H1 (cell line): ENCODE measurements at regions not wholly inside any gene's neighbourhood (a gene's known extent, or its start where the extent isn't known, plus 50 kb on each side); places are given as distances from the start of the nearest gene placed in this dataset.
A peak's percentile ranks its signal among the peaks of the same experiment; 100 is the strongest.

ENCODE experiments used
- CTCF ChIA-PET: fragments of 300-600 bp; sonication (Branson Sonifier 250); formaldehyde crosslinking; loops from one replicate; lab custom pipeline; 2021; ENCODE audit not compliant: partially characterized antibody; lab: Charles Lee
- POLR2A ChIA-PET: fragments of 300-600 bp; sonication (Branson Sonifier 250); formaldehyde crosslinking; loops from one replicate; lab custom pipeline; 2021; ENCODE audit warnings: inconsistent platforms; ENCODE audit not compliant: partially characterized antibody; lab: Charles Lee
- DNase-seq, 2 experiments: peaks; one replicate each; pipeline versions ENCODE4 v3.0.0 to v3.0.0-alpha.2; 2010 to 2022; ENCODE audit warnings: low spot score in 2 of 2, low read depth in 1 of 2, mixed read lengths in 1 of 2
- FAIRE-seq: peaks from 2 replicates; lab custom pipeline; 2011; peaks lifted over from hg19 to GRCh38; lab: Jason Lieb, UNC
- H2AFZ ChIP-seq: 2 replicates; pipeline ENCODE4 v1.8.1; 2012; ENCODE audit warnings: low read length, inconsistent platforms
- H2AK5ac ChIP-seq: 2 replicates; pipeline ENCODE4 v1.6.1; 2013; ENCODE audit warnings: low read depth, low read length
- H2BK120ac ChIP-seq: replicated peaks from 2 replicates; pipeline ENCODE3; 2013; ENCODE audit warnings: low read depth, low read length, inconsistent platforms
- H2BK12ac ChIP-seq: 2 replicates; pipeline ENCODE4 v1.6.1; 2013; ENCODE audit warnings: low read depth, low read length
- H2BK15ac ChIP-seq: 2 replicates; pipeline ENCODE4 v1.6.1; 2013; ENCODE audit warnings: low read length
- H2BK20ac ChIP-seq: 2 replicates; pipeline ENCODE4 v1.6.1; 2013; ENCODE audit warnings: low read length
- H2BK5ac ChIP-seq: 2 replicates; pipeline ENCODE4 v1.6.1; 2013; ENCODE audit warnings: low read depth, low read length
- H3K14ac ChIP-seq: 2 replicates; pipeline ENCODE4 v1.6.1; 2013; ENCODE audit warnings: inconsistent platforms; ENCODE audit not compliant: insufficient read length
- H3K18ac ChIP-seq: 2 replicates; pipeline ENCODE4 v1.6.1; 2013; ENCODE audit warnings: low read length; ENCODE audit errors: extremely low read depth
- H3K23ac ChIP-seq: 2 replicates; pipeline ENCODE4 v1.6.1; 2013; ENCODE audit warnings: inconsistent platforms; ENCODE audit not compliant: insufficient read length
- H3K23me2 ChIP-seq: 2 replicates; pipeline ENCODE4 v1.6.1; 2013; ENCODE audit warnings: low read depth, low read length
- H3K27ac ChIP-seq: 2 replicates; pipeline ENCODE4 v1.6.1; 2011; ENCODE audit warnings: low read depth, low read length, inconsistent platforms
- H3K27me3 ChIP-seq, 4 experiments: replicated peaks in 1 of 4; 1 replicate in 1 of 4; 2 replicates in 3 of 4; pipeline versions ENCODE4 v1.6.1 to v1.8.1; 2011 to 2013; ENCODE audit warnings: low read length in 3 of 4, mild to moderate bottlenecking in 3 of 4, inconsistent platforms in 2 of 4, mixed read lengths in 2 of 4, moderate library complexity in 1 of 4; ENCODE audit not compliant: control insufficient read depth in 3 of 4, insufficient read depth in 3 of 4; ENCODE audit errors: extremely low read depth in 1 of 4
- H3K36me3 ChIP-seq, 4 experiments: 2 replicates each; pipeline versions ENCODE4 v1.6.1 to v1.8.1; 2011 to 2013; ENCODE audit warnings: mild to moderate bottlenecking in 4 of 4, low read length in 3 of 4, moderate library complexity in 2 of 4, control low read depth in 1 of 4, inconsistent platforms in 1 of 4; ENCODE audit not compliant: insufficient read depth in 4 of 4, control insufficient read depth in 2 of 4
- H3K4ac ChIP-seq: replicated peaks from 2 replicates; pipeline ENCODE3; 2013; ENCODE audit warnings: low read length, low read depth, mixed read lengths, inconsistent platforms; ENCODE audit not compliant: insufficient read length
- H3K4me1 ChIP-seq, 4 experiments: replicated peaks in 1 of 4; 1 replicate in 1 of 4; 2 replicates in 3 of 4; pipeline versions ENCODE4 v1.6.1 to v1.8.1; 2011 to 2013; ENCODE audit warnings: low read length in 3 of 4, inconsistent platforms in 2 of 4, mixed read lengths in 1 of 4; ENCODE audit not compliant: insufficient read depth in 4 of 4, control insufficient read depth in 3 of 4
- H3K4me2 ChIP-seq, 2 experiments: 2 replicates each; pipeline versions ENCODE4 v1.6.1 to v1.8.1; 2011 to 2013; ENCODE audit warnings: low read depth in 2 of 2, low read length in 2 of 2, control low read depth in 1 of 2, inconsistent platforms in 1 of 2, mild to moderate bottlenecking in 1 of 2; ENCODE audit not compliant: insufficient read depth in 1 of 2
- H3K4me3 ChIP-seq, 4 experiments: fragments of 200-600, 300-600 bp in 1 of 4; sonication (generic), shearing (Covaris generic), sonication (Bioruptor Twin) in 1 of 4; 2 replicates each; pipeline versions ENCODE4 v1.5.1 to v1.8.1; 2011 to 2016; ENCODE audit warnings: low read length in 4 of 4, low read depth in 3 of 4, control low read depth in 2 of 4, inconsistent platforms in 2 of 4, mild to moderate bottlenecking in 2 of 4, mixed read lengths in 1 of 4, moderate library complexity in 1 of 4; ENCODE audit not compliant: insufficient read depth in 2 of 4; ENCODE audit errors: extremely low read depth in 1 of 4
- H3K56ac ChIP-seq: replicated peaks from 2 replicates; pipeline ENCODE3; 2013; ENCODE audit warnings: low read depth, mild to moderate bottlenecking, mixed read lengths, low read length, inconsistent platforms; ENCODE audit not compliant: insufficient read length
- H3K79me1 ChIP-seq: 2 replicates; pipeline ENCODE4 v1.6.1; 2013; ENCODE audit warnings: low read depth, low read length, control low read depth
- H3K79me2 ChIP-seq, 2 experiments: 2 replicates each; pipeline versions ENCODE4 v1.6.1 to v1.8.1; 2012 to 2013; ENCODE audit warnings: low read length in 2 of 2, mild to moderate bottlenecking in 2 of 2, inconsistent platforms in 1 of 2; ENCODE audit not compliant: insufficient read depth in 2 of 2, control insufficient read depth in 1 of 2
- H3K9ac ChIP-seq, 4 experiments: replicated peaks in 1 of 4; 1 replicate in 1 of 4; 2 replicates in 3 of 4; pipeline versions ENCODE4 v1.6.1 to v1.8.1; 2011 to 2013; ENCODE audit warnings: low read depth in 3 of 4, low read length in 3 of 4, control low read depth in 2 of 4, mild to moderate bottlenecking in 2 of 4, moderate library complexity in 2 of 4, inconsistent platforms in 1 of 4; ENCODE audit errors: extremely low read depth in 1 of 4
- H3K9me3 ChIP-seq, 2 experiments: 2 replicates each; pipeline versions ENCODE4 v1.6.1 to v1.8.1; 2012 to 2013; ENCODE audit warnings: mild to moderate bottlenecking in 2 of 2, moderate library complexity in 2 of 2, control low read depth in 1 of 2, inconsistent platforms in 1 of 2, low read depth in 1 of 2, low read length in 1 of 2, mixed read lengths in 1 of 2; ENCODE audit not compliant: insufficient read depth in 2 of 2
- H4K20me1 ChIP-seq, 2 experiments: replicated peaks in 1 of 2; 2 replicates each; pipeline versions ENCODE3 to v1.8.1; 2011 to 2013; ENCODE audit warnings: inconsistent platforms in 2 of 2, low read length in 2 of 2, mild to moderate bottlenecking in 1 of 2; ENCODE audit not compliant: insufficient read depth in 2 of 2, control insufficient read depth in 1 of 2
- H4K5ac ChIP-seq: 2 replicates; pipeline ENCODE4 v1.6.1; 2013; ENCODE audit warnings: low read length, low read depth, mixed read lengths, inconsistent platforms; ENCODE audit not compliant: insufficient read length
- H4K8ac ChIP-seq: 2 replicates; pipeline ENCODE4 v1.8.0; 2013; ENCODE audit warnings: mild to moderate bottlenecking, moderate library complexity, low read length, inconsistent platforms; ENCODE audit not compliant: insufficient read depth; ENCODE audit errors: extremely low read depth
- H4K91ac ChIP-seq: replicated peaks from 2 replicates; pipeline ENCODE3; 2013; ENCODE audit warnings: low read length, mixed read lengths, inconsistent platforms; ENCODE audit not compliant: insufficient read length
- BCL11A ChIP-seq, 2 experiments: IDR thresholded peaks; one replicate each; pipeline ENCODE4 v1.6.1; 2011; ENCODE audit warnings: low read depth in 2 of 2, low read length in 2 of 2, mild to moderate bottlenecking in 2 of 2
- CBX8 ChIP-seq: fragments of 300-800, 300-1000 bp; sonication (generic); IDR thresholded peaks from 2 replicates; pipeline ENCODE4 v1.7.1; 2016; ENCODE audit warnings: low read depth, low read length, borderline replicate concordance
- HDAC2 ChIP-seq, 2 experiments: fragments of 300-600 bp in 1 of 2; sonication (generic) in 1 of 2; IDR thresholded peaks; 2 replicates each; pipeline ENCODE4 v1.6.1; 2011 to 2012; ENCODE audit warnings: low read depth in 2 of 2, low read length in 2 of 2, mild to moderate bottlenecking in 2 of 2, moderate library complexity in 2 of 2, borderline replicate concordance in 1 of 2, inconsistent platforms in 1 of 2
- POLR2AphosphoS5 ChIP-seq: IDR thresholded peaks from 2 replicates; pipeline ENCODE4 v1.6.1; 2011; ENCODE audit warnings: low read depth, low read length
- RAD21 ChIP-seq, 2 experiments: IDR thresholded peaks in 1 of 2; conservative IDR thresholded peaks in 1 of 2; 2 replicates each; pipeline ENCODE4 v1.6.1; 2011; ENCODE audit warnings: low read depth in 2 of 2, low read length in 2 of 2, improper control_type of control experiment in 1 of 2, inconsistent platforms in 1 of 2, mild to moderate bottlenecking in 1 of 2, moderate library complexity in 1 of 2
- SIX5 ChIP-seq: IDR thresholded peaks from 2 replicates; pipeline ENCODE4 v1.6.1; 2011; ENCODE audit warnings: mild to moderate bottlenecking, low read depth, low read length
- TAF7 ChIP-seq: optimal IDR thresholded peaks from 2 replicates; pipeline ENCODE3; 2011; ENCODE audit warnings: low read depth, mild to moderate bottlenecking, inconsistent platforms, low read length, moderate library complexity, borderline replicate concordance
- TBP ChIP-seq: IDR thresholded peaks from 2 replicates; pipeline ENCODE4 v1.6.1; 2011; ENCODE audit warnings: low read depth, low read length, improper control_type of control experiment
- YY1 ChIP-seq: IDR thresholded peaks from 2 replicates; pipeline ENCODE4 v1.6.1; 2011; ENCODE audit warnings: low read depth, mild to moderate bottlenecking, low read length
- whole genome bisulfite sequencing, 2 experiments: shearing (Covaris generic) in 1 of 2; methylation state at CpG; one replicate each; pipeline versions ENCODE4 v1.1.6 to v1.1.7; 2013 to 2015; ENCODE audit warnings: low lambda C conversion rate in 2 of 2, mixed read lengths in 2 of 2, inconsistent platforms in 1 of 2, low coverage in 1 of 2, missing lambda C conversion rate in 1 of 2; ENCODE audit not compliant: insufficient replicate concordance in 2 of 2, insufficient coverage in 1 of 2, insufficient read length in 1 of 2; ENCODE audit errors: extremely low coverage in 1 of 2, missing lambda C conversion rate in 1 of 2; 5-methylcytosine and 5-hydroxymethylcytosine counted together
- TF ChIP-seq, protein P1 (sequence below), 3 experiments: IDR thresholded peaks; 1 replicate in 2 of 3; 2 replicates in 1 of 3; pipeline versions ENCODE4 v1.5.1 to v1.6.1; 2011; ENCODE audit warnings: low read length in 3 of 3, mild to moderate bottlenecking in 3 of 3, inconsistent platforms in 2 of 3, low read depth in 1 of 3, moderate library complexity in 1 of 3; ENCODE audit not compliant: insufficient read depth in 1 of 3; ENCODE audit errors: control extremely low read depth in 1 of 3

DNA sequence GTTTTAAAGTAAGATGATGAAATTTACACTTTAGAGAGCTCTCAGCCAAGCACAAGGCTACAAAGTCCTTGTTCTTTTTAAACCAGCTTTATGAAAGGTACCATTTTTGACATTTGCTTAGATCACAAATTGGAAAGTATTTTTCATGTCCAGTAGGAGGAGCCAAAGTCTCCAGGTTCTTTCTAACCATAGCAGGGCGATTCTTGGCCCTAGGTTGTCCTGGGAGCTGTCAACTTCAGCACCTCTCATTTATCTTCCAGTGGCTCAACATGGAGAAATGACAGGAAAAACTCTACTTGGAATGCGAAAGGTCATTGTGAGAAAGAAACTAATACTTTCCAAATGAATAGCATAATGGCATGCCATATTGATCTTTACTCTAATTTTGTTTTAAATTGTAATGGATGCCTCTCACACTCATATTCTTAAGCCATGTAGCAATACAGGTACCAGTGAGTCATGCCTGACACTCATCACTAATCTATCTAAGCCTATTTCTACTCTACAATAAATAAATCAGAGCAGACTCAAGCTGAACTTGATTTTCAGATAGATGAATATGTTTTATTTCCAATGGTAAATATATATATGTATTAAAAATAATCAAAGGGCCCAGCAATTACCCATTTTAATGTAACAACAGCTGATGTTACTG, 919.1 kb upstream of the EEF2KMT start:
- H3K27me3 ChIP-seq = peaks cover 20 to 40% (median 36%) of the 10 kb centered on the region in 4 experiments
- no peak overlapping the region for H3K4ac ChIP-seq
- H3K18ac ChIP-seq = no peak overlapping the region
- H4K91ac ChIP-seq = no peak overlapping the region
- H4K5ac ChIP-seq = no peak overlapping the region
- H2BK20ac ChIP-seq = no peak overlapping the region
- no peak overlapping the region for H2AFZ ChIP-seq
- no peak overlapping the region for H3K4me2 ChIP-seq
- no peak overlapping the region for H2BK12ac ChIP-seq
- no peaks in the 10 kb centered on the region for H3K79me2 ChIP-seq
- H4K8ac ChIP-seq = no peak overlapping the region
- H3K9ac ChIP-seq = no peak overlapping the region
- no peak overlapping the region for H2BK5ac ChIP-seq
- H2BK15ac ChIP-seq = no peak overlapping the region
- no peaks in the 10 kb centered on the region for H4K20me1 ChIP-seq
- H3K23me2 ChIP-seq = peaks cover 18% of the 10 kb centered on the region; the same call in 1 of the 2 replicates
- ChIA-PET POLR2A (no interaction called here), CTCF (interaction anchor here (0.7 to 3.0 kb wide), 46 partner anchors 8 to 627 kb away, joined by 3 to 18 read pairs (median 4); no protein-coding TSS in a partner anchor)
- H3K9me3 ChIP-seq = no peaks in the 10 kb centered on the region
- no peaks in the 10 kb centered on the region for H3K36me3 ChIP-seq
- H2AK5ac ChIP-seq = no peak overlapping the region
- H3K56ac ChIP-seq = no peak overlapping the region
- no peak overlapping the region for H3K27ac ChIP-seq
- H3K23ac ChIP-seq = no peak overlapping the region
- DNase-seq (no peak), FAIRE-seq (peak; percentile 98)
- peaks cover 0 to 4% (median under 1%) of the 10 kb centered on the region in 4 experiments; a peak in 3 of 7 replicates for H3K4me1 ChIP-seq
- H3K14ac ChIP-seq = no peak overlapping the region
- 24% methylated on average over 2 of the region's 2 CpGs; no CpG with 5 or more reads in 1 of the 2 experiments for WGBS, 2 experiments
- no peak overlapping the region for H2BK120ac ChIP-seq
- no peak overlapping the region for H3K4me3 ChIP-seq
- no peaks in the 10 kb centered on the region for H3K79me1 ChIP-seq
- TF ChIP-seq SIX5 (no peak), YY1 (0 out of 2 replicates have a peak, but pooled peaks have one; percentile 19), HDAC2 (IDR thresholded peaks at IDR 0.05; ENCODE audit: borderline replicate concordance in 1 of 2, low read depth in 2 of 2, low read length in 2 of 2) (0 out of 4 replicates have a peak, but pooled peaks of 1 of the 2 experiments have one; percentile 51), POLR2AphosphoS5 (no peak), TAF7 (no peak), CBX8 (no peak), TBP (no peak), BCL11A (IDR thresholded peaks at IDR 0.05; ENCODE audit: low read depth in 2 of 2, low read length in 2 of 2) (no peak), RAD21 (IDR thresholded peaks at IDR 0.05 in 1 of 2, conservative IDR thresholded peaks at IDR 0.05 in 1 of 2; ENCODE audit: low read depth in 2 of 2, low read length in 2 of 2) (peak; percentile 77 to 85)
- TF ChIP-seq, protein P1, sequence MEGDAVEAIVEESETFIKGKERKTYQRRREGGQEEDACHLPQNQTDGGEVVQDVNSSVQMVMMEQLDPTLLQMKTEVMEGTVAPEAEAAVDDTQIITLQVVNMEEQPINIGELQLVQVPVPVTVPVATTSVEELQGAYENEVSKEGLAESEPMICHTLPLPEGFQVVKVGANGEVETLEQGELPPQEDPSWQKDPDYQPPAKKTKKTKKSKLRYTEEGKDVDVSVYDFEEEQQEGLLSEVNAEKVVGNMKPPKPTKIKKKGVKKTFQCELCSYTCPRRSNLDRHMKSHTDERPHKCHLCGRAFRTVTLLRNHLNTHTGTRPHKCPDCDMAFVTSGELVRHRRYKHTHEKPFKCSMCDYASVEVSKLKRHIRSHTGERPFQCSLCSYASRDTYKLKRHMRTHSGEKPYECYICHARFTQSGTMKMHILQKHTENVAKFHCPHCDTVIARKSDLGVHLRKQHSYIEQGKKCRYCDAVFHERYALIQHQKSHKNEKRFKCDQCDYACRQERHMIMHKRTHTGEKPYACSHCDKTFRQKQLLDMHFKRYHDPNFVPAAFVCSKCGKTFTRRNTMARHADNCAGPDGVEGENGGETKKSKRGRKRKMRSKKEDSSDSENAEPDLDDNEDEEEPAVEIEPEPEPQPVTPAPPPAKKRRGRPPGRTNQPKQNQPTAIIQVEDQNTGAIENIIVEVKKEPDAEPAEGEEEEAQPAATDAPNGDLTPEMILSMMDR (IDR thresholded peaks at IDR 0.05; ENCODE audit: control extremely low read depth in 1 of 3, insufficient read depth in 1 of 3, low read depth in 1 of 3, low read length in 3 of 3) = peak in 2 of 3 experiments; percentile 69 to 74; a peak in 3 of 4 replicates
